DMS153 treated with DMSO at 0.1 percent for 48 hours (cell line): ENCODE measurements at regions not wholly inside any gene's neighbourhood (a gene's known extent, or its start where the extent isn't known, plus 50 kb on each side); places are given as distances from the start of the nearest gene placed in this dataset.

Source experiments
- DNase-seq: peaks from one replicate; lab custom pipeline; 2025; ENCODE audit not compliant: unreplicated experiment; lab: John Stamatoyannopoulos, UW

DNA sequence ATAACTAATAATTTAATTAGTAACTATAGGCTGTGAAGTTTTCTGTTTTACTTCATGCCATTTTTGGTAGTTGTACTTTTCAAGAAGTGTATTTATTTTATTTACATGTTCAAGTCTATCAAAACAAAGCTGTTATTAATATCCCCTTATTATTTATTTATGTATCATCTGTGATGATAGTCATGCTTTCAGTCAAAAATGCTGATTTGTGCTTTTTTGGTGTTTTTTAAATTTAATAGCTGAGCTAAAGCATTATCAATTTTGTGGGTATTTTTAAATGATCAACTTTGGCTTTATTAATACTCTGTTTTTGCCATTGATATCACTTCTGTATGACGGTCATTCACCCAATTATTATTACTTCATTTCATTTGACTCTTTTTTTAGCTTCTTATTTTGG, 1229.2 kb upstream of the CADM2 start:
- DNase-seq = no peak

DNA sequence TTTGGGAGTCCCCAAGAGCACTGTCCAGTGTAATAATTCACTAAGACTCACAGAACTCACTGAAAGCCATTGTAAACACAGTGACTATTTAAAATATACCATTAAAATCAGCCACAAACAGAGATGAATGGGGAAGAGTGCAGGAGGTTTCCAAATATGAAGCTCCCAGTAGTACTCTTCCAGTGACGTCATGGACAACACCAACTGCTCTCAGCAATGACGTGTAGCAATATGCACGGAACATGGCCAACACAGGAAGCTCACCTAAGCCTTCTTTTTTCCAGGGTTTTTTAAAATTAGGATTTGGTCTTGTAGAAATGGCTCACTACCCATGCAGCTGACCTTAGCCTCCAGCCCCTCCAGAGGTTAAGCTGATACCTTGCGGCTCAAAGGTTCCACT, 1224.1 kb upstream of the CADM2 start:
- no peak for DNase-seq

DNA sequence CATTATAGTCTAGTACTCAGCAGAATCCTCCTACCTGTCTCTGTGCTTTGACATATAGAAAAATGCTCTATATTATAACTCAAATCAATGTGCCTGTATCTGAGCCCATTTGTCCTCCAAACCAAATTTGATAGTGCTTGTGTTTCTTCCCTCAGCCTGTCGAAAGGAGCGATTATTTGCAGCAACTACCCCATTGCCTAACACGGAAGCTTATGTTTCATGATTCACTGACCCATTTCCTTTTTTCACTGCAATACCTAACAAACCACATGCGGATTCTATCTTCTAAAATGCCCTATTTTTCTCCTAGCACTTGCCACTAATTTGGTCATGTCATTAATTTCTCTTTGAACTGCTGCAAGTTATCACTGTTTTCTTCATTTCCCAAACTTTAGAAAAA, 1220.6 kb upstream of the CADM2 start:
- no peak for DNase-seq

DNA sequence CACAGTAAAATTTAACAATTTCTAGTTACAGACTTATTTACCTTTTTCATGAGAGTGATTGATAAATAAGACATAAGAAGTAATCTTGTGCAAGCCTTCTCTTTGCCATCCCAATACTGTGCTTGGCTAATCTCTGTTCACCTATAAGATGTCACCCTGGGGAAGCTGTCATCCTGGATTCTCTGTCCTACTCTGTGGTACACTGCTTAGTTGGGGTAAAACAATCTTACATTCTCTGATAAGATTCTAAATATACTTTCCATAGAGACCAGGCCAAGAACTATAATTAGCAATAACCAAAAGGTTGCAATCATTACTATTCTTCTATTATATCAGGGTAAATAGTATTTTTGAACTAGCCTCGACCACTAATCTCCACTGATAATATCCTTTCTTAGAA, 1218.3 kb upstream of the CADM2 start:
- DNase-seq = no peak

DNA sequence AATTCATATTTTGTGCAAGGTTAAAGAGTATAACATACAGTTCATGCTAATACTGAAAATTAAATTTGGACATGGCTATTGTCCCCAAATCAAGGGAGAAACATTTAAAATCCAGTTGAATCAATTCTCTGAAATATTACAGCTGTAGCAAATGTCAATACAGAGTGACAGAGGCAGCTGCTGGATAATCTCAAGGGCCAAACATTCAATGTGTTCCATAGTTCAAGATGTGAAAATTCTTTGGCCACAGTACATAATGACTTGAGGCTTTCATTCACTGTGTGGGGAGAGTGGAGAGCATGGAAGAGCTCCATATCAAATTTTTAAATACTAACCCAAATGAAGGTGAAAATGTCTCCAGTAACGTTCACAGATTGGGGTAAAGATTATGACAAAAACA, 1192.8 kb upstream of the CADM2 start:
- DNase-seq = no peak

DNA sequence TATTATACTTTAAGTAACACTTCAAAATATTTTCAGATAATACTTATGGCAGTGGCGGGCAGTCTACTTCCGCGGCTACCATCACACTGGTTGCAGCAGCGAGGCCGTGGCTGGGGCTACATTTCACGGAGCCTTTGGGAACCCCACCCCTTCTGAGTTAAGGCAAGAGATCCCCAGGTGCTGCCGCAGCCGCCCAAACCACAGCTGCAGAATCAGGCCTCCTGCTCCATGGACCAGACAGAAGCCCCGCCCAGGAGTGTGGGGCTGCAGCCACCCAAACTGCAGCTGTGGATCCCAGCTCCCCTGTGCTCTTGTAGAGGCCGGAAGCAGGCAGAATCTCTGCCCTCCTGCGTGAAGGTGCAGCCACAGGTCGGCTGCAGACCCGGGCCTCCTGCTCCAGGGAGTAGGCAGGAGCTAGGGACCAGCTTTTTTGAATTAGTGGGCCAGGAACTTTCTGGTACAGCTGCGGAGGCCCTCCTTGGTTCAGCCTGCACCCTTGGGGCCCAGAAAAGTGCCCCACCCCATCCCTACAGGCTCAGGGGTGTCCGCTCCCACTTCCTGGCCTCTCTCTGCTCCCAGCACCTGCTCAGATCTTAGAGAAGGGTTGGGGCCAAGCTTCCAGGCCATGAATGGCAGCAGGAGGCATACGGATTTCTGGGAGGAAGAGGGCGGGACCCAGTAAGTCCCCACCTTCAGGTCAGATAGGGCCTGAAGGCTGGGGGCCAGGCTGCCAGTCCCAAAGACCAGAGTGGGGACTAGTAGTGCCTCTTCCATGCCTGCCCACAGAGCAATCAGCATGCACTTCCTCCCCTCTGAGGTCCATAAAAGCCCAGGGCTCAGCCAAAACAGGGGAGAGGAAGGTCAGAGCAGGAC, 1188.8 kb upstream of the CADM2 start:
- no peak for DNase-seq

DNA sequence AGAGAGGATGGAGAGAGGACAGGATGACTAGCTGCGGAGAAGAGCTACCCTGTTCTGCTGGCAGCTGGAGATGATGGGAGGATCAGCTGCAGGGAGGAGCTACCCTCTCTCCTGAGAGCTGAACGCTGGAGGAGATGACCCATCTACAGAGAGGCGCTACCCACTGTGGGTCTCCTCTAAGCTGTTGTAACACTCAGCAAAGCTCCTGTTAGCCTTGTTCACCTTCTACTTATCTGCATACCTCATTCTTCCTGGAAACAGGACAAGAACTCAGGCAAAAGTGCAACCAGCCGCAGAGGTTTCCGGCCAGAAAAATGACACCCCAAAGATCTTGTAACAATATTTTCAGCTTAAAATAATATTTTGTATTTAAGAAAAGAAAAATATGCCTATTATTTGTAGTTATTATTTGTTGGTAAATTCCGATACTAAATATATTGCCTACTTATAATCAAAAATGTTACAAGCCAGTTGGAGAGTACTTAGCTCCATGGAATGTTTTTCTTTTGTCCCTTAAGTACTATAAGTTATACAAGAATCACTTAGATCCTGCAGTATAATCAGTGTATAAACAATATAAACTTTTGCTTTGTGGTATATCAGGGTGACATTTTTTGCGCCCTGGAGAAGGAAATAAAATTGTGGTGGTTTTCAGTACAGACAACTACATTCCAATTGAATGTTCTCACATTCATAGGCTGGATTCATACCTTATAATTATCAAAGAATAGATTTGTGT, 1188.0 kb upstream of the CADM2 start:
- DNase-seq = no peak

DNA sequence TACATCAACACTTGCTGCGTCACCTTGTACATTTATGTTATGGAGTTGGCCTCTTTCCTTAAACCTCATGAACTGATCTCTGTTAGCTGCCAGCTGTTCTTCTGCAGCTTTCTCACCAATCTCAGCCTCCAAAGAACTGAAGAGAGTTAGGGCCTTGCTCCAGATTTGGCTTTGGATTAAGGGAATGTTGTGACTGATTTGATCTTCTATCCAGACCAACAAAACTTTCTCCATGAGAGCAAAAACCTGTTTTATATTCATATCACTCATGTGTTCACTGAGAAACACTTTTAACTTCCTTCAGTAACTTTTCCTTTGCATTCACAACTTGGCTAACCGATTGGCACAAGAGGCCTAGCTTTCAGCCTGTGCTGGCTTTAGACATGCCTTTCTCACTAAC, 1156.0 kb upstream of the CADM2 start:
- DNase-seq = no peak

DNA sequence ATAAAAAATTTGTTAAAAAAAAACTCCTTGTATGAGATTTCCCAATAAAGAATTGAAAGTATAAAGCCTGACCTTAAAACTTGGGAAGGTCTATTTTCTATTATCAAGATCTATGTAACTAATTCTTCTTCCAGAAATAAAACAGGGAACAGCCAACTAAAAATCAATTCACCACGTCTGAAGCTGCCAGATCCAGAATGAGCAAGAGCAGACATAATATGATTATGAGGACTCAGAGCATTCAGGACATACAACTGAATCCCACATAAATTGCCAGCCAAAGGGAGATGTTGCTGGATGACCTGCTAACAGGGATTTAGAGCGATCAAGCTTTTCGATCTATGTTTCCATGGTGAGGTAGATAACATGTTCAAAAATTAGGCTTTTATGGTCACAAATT, 1151.3 kb upstream of the CADM2 start:
- DNase-seq = no peak

DNA sequence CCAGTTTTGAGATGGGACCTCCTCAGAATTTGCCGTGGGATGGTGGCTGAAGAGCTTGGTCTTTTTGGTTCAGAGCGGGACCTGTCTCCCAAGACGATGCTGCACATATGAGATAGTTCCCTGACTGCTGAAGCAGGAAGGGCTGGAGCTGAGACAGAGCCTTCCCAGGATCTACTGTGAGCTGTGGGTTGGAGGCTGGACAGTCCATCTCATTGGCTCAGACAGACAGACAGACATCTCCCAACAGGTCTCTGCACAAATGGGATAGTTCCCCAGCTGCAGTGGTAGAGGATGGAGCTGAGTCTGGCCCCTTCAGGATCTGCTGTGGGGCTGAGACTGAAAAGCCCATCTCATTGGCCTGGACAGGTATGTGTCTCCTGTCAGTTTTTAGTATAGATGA, 1145.6 kb upstream of the CADM2 start:
- DNase-seq = no peak

DNA sequence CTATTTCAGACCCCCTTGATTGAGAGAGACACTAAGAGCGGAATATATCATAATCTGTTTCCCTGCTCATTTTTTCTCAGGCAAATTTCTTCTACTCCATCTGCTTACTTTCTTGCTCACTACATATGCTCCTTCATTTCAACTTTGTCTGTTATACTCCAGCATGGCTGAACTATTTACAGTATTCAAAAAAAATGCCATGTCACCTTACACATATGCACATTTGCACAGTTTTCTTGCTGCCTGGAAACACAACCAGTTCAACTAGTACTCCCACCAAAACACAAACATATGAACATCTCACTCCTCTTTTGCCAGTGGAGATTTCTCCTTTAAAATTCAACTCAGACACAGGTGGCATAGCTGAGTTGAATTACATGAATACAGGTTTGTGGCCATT, 1142.1 kb upstream of the CADM2 start:
- DNase-seq = no peak

DNA sequence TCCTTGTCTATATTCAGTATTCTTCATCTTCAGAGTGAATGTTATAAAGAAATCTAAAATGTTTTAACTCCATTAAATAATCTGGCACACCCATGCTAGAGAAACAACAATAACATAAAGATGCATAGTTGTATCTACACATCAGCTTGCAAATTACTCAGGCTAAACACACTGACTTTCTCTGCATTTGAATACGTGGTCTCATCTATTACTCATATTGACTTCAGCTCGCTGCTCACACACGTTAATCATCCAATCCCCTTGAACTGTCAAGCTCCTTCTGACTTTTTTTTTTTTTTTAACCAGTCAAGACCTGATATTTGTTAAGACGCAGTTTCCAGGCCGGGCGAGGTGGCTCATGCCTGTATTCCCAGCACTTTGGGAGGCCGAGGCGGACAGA, 1137.3 kb upstream of the CADM2 start:
- no peak for DNase-seq

DNA sequence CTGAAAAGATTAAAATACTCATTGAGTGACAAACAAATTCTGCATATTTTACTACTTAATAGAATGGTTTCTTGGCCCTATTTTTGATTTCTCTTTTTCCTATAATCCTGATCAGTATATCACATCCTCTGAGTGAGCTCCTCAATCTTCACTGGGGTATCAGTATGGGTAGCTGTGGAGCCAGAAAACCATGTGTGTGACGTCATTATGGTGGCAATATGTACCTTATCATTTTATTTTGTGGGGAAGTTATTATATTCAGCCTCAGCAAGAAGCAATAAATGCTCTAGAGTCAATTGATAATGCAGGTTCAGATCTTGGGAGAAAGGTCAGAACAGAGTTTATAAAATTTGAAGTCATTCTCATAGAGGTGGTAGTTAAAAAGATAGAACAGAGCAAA, 1135.7 kb upstream of the CADM2 start:
- DNase-seq = no peak

DNA sequence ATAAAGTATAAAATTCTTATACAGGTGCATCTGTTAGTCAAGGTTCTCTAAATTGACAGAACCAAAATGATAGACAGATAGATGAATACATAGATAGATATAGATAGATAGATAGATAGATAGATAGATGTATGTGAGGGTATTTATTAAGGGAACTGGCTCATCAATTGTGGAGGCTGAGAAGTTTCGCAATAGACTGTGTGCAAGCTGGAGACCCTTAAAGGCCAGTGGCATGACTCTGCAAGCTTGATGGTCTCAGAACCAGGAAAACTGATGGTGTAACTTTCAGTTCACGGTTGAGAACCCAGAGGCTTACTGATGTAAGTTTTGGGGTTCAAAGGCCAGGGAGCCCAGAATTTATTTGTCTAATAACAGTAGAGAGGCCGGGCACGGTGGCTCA, 1123.7 kb upstream of the CADM2 start:
- no peak for DNase-seq

DNA sequence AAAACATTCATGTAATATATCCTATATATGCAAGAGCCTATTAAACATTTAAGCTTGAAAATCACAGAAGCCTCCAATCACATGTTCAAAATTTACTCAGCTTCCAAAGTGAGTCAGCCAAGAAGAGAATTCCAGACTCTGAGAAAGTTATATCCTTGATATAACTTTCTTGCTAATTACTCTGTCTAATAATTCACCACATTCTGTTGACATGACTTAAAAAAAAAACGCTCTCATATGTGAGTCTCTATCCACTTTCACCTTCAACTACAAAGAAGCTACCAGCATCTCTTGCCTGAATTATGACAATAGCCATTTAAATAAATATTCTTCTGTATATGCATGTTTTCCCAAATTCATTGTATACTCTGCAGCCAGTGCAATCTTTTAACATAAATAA, 1116.3 kb upstream of the CADM2 start:
- no peak for DNase-seq

DNA sequence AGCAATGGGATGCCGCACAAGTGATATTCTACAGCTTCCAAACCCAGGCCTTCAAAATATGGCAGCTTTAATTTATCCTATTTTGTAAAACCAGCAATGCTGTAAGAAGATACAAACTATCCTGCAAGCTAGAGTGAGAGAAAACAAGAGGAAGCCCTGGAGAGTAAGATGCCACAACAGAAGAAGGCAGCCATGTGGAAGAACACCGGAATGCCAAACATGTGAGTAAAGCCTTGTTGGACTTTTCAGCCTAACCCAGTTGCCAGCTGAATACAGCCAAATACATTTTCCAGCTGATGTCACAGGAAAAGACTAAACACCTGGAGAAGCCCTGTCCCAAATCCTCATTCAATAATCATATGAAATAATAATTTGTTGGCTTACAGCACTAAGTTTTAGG, 1115.1 kb upstream of the CADM2 start:
- DNase-seq = no peak

DNA sequence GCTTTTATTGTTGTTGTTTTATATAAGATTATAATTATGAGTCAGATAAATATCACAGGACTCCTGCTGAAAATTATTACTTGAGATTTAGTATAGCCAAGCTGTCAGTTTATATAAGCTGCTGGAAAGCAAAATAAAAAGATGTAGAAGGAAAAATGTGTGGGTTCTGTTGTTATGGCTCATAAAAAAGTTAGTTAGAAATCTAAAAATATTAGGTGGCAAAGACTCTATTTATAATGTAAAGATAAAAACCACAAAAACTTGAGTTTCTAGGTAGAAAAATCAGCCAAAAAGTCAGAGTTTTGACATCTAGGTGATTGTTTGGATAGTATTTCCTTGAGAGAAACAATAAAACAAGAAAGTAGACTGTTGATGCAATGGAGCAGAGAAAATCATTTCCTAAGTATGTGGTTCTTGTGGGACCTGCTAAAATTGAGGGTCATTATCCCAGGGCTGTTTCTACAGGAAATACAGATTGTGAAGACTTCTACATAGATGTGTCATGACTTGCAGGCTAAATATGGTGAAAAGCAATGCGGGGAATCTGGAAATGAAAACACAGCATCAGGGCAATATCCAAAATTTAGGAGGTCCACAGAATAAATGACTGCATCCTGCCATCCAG, 1109.6 kb upstream of the CADM2 start:
- DNase-seq = no peak

DNA sequence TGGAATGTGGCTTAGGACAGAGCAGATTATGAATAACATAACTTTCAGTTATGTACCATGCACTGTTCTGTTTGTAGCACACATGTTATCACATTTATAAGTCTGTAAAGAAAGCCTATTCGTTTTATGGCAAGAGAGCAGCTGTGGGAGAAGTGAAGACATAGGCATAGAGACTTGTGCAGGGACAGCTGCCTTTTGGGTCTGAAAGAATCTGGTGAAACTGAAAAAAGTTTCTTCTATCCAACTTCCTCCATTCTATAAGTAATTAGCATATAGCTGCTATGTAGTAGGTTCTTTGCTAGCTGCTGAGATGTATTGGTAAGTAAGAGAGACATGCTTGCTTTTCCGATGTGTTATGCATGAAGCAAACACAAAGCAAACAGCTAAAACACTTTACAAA, 1095.4 kb upstream of the CADM2 start:
- DNase-seq = no peak

DNA sequence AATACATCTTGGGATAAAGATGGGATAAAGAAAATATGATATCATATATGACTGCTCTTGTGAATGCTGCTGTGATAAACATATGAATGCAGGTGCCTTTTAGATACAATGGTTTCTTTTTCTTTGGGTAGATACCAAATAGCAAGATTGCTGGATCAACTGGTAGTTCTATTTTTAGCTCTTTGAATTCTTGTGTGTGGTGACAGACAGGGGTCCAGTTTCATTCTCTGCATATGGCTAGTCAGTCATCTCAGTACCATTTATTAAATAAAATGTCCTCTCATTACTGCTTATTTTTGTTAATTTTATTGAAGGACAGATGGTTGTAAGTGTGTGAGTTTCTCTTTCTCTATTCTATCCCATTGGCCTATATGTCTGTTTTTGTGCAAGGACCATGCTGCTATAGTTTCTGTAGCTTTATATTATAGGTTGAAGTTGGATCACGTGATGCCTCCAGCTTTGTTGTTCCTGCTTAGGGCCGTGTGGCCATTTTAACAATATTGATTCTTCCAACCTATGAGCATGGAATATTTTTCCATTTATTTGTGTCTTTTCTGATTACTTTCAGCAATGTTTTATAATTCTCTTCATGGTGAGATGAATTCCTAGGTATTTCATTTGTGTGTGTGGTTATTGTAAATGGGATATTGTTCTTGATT, 1089.8 kb upstream of the CADM2 start:
- no peak for DNase-seq

DNA sequence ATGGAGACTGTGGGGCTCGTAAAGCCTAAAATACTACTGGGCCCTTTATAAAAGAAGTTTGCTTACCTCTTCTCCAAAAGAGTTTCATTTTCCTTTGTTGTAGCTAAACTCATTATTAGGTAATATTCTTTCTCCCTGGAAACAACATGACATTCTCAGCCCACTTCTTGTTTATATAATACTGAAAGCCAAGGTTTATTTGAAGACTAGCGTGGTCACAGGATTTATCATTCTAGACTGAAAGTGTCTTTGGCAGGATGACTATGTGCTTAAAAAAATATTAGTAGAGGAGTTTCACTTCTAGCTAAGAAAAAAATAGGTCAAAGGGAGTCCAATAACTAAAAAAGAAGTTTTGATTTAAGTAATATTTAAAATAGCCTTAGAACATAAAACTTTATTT, 1085.2 kb upstream of the CADM2 start:
- no peak for DNase-seq

DNA sequence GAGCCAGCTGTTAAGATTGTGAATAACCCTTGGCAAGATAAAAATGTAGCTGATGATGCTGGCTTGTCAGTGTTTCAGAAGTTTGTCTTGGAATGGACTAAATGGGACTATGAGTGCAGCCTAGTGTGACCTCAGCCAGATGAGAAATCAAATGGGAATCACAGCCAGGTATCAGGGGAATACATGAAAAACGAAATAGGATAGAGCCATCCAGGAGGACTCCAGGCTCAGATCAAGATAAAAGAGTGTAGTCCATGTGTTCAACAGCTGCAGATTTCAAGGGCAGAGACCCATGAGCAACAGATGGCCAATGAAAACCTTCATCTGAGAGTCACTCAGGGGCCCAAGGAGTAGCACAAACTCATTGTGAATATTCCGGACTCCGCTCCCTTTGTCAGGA, 1080.9 kb upstream of the CADM2 start:
- no peak for DNase-seq

DNA sequence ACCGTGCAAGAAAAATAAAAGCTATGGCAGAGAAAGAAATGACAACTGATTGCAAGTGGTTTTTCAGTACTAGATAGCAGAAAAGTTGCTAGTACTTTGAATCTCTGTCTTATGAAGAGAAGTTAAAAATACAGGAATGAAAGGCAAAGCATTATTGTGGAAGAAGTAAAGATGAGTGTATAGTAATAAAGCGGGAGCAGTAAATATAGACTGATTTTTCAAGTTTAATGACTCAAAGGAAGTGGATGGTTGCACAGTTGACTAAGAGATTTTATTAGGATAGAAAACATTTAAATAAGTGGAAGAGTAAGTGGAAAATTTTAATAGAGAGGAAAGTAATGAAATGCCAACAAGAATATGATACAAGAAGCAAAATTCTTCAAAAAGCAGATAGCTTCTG, 1076.1 kb upstream of the CADM2 start:
- DNase-seq = no peak
